H54 (cell line): ENCODE measurements at regions not wholly inside any gene's neighbourhood (a gene's known extent, or its start where the extent isn't known, plus 50 kb on each side); places are given as distances from the start of the nearest gene placed in this dataset.

Experiments
- DNase-seq: peaks from one replicate; pipeline ENCODE4 v3.0.0; 2011; ENCODE audit warnings: low spot score, mixed read lengths; ENCODE audit not compliant: insufficient read length
- FAIRE-seq: peaks from 3 replicates; lab custom pipeline; 2011; peaks lifted over from hg19 to GRCh38; lab: Jason Lieb, UNC
- POLR2A ChIP-seq: IDR thresholded peaks from 2 replicates; pipeline ENCODE4 v1.6.1; 2011; ENCODE audit warnings: low read depth, mild to moderate bottlenecking, low read length

GRCh38 chr2:45123521-45124191, 114.4 kb upstream of the SIX2 start:
- no peak for TF ChIP-seq POLR2A
- FAIRE-seq = no peak
- no peak for DNase-seq

GRCh38 chr2:45123065-45123464, 113.8 kb upstream of the SIX2 start:
- no peak for TF ChIP-seq POLR2A
- FAIRE-seq = no peak

GRCh38 chr2:45121236-45121927, 112.1 kb upstream of the SIX2 start:
- no peak for FAIRE-seq
- TF ChIP-seq POLR2A = no peak
- no peak for DNase-seq

More at GRCh38 chr2:45123065-45123464, 113.8 kb upstream of the SIX2 start:
- no peak for DNase-seq

- no peak for TF ChIP-seq POLR2A
- DNase-seq = no peak
- no peak for FAIRE-seq
Measured at GRCh38 chr2:45120546-45120945, 111.3 kb upstream of the SIX2 start.

GRCh38 chr2:45119855-45120254, 110.6 kb upstream of the SIX2 start:
- DNase-seq (peak; percentile 19), FAIRE-seq (peak; percentile 71)
- no peak for TF ChIP-seq POLR2A

GRCh38 chr2:45119038-45119437, 109.8 kb upstream of the SIX2 start:
- DNase-seq (peak; percentile 20), FAIRE-seq (no peak)
- TF ChIP-seq POLR2A = no peak

- FAIRE-seq (no peak), DNase-seq (no peak)
- TF ChIP-seq POLR2A = no peak
Measured at GRCh38 chr2:45117383-45117782, 108.1 kb upstream of the SIX2 start.

GRCh38 chr2:45115181-45115580, 105.9 kb upstream of the SIX2 start:
- FAIRE-seq (no peak), DNase-seq (no peak)
- TF ChIP-seq POLR2A = no peak

GRCh38 chr2:45114221-45114955, 105.1 kb upstream of the SIX2 start:
- DNase-seq (no peak), FAIRE-seq (no peak)
- no peak for TF ChIP-seq POLR2A

GRCh38 chr2:45112750-45113149, 103.5 kb upstream of the SIX2 start:
- FAIRE-seq = no peak
- DNase-seq = no peak
- TF ChIP-seq POLR2A = no peak

GRCh38 chr2:45105050-45105582, 95.9 kb upstream of the SIX2 start:
- no peak for TF ChIP-seq POLR2A
- DNase-seq = no peak
- FAIRE-seq = no peak

GRCh38 chr2:45104429-45104828, 95.2 kb upstream of the SIX2 start:
- no peak for FAIRE-seq

GRCh38 chr2:45103351-45104345, 94.4 kb upstream of the SIX2 start:
- DNase-seq (no peak), FAIRE-seq (no peak)
- no peak for TF ChIP-seq POLR2A

More at GRCh38 chr2:45104429-45104828, 95.2 kb upstream of the SIX2 start:
- TF ChIP-seq POLR2A = no peak
- DNase-seq = no peak
